WERI-Rb-1 (cell line): ENCODE measurements at regions not wholly inside any gene's neighbourhood (a gene's known extent, or its start where the extent isn't known, plus 50 kb on each side); places are given as distances from the start of the nearest gene placed in this dataset.

ENCODE experiments used
- DNase-seq: peaks from one replicate; pipeline ENCODE4 v3.0.0-alpha.2; 2020
- H3K27ac ChIP-seq: fragments of 250-450 bp; sonication (Bioruptor Pico); 2 replicates; pipeline ENCODE4 v1.5.1; 2020; ENCODE audit warnings: mild to moderate bottlenecking, moderate library complexity
- H3K27me3 ChIP-seq: fragments of 250-450 bp; sonication (Bioruptor Pico); 2 replicates; pipeline ENCODE4 v1.5.1; 2021; ENCODE audit warnings: mild to moderate bottlenecking, low read depth, moderate library complexity; ENCODE audit not compliant: insufficient read depth, severe bottlenecking
- H3K36me3 ChIP-seq: fragments of 250-450 bp; sonication (Bioruptor Pico); 2 replicates; pipeline ENCODE4 v1.5.1; 2020; ENCODE audit warnings: mild to moderate bottlenecking, moderate library complexity
- H3K4me3 ChIP-seq: 2 replicates; pipeline ENCODE4 v1.5.1; 2011; ENCODE audit warnings: low read depth, mild to moderate bottlenecking, control low read depth, low read length
- H3K9me3 ChIP-seq: fragments of 250-450 bp; sonication (Bioruptor Pico); 2 replicates; pipeline ENCODE4 v1.5.1; 2021; ENCODE audit warnings: mild to moderate bottlenecking, moderate library complexity; ENCODE audit not compliant: severe bottlenecking
- TF ChIP-seq, protein P1 (sequence below): IDR thresholded peaks from 2 replicates; pipeline ENCODE4 v1.5.1; 2011; ENCODE audit warnings: low read depth, mild to moderate bottlenecking, control low read depth, inconsistent platforms, low read length

DNA sequence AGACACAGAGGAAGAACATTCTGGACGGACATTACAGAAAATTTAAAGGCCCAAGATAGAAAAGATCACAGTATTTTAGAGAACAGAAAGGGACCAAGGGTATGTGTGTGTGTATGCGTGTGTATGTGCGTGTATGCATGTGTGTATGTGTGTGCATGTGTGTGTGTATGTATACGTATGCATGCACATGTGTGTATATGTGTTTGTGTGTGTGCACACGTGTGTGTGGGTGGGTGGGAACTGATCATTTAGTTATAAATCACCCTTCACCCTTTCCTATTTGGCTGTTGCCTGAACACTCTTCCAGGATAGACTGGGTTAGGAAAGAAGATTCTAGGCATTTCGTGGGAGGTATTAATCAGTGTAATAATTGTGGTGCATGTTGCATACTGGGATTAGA lies 634.4 kb downstream of the DHX35 start:
- Histone ChIP-seq H3K36me3 (no peaks in the 10 kb centered on the region), H3K27me3 (peaks cover 60% of the 10 kb centered on the region), H3K9me3 (no peaks in the 10 kb centered on the region), H3K27ac (no peak overlapping the region), H3K4me3 (no peak overlapping the region)
- no peak for DNase-seq
- TF ChIP-seq, protein P1, sequence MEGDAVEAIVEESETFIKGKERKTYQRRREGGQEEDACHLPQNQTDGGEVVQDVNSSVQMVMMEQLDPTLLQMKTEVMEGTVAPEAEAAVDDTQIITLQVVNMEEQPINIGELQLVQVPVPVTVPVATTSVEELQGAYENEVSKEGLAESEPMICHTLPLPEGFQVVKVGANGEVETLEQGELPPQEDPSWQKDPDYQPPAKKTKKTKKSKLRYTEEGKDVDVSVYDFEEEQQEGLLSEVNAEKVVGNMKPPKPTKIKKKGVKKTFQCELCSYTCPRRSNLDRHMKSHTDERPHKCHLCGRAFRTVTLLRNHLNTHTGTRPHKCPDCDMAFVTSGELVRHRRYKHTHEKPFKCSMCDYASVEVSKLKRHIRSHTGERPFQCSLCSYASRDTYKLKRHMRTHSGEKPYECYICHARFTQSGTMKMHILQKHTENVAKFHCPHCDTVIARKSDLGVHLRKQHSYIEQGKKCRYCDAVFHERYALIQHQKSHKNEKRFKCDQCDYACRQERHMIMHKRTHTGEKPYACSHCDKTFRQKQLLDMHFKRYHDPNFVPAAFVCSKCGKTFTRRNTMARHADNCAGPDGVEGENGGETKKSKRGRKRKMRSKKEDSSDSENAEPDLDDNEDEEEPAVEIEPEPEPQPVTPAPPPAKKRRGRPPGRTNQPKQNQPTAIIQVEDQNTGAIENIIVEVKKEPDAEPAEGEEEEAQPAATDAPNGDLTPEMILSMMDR, result no peak

DNA sequence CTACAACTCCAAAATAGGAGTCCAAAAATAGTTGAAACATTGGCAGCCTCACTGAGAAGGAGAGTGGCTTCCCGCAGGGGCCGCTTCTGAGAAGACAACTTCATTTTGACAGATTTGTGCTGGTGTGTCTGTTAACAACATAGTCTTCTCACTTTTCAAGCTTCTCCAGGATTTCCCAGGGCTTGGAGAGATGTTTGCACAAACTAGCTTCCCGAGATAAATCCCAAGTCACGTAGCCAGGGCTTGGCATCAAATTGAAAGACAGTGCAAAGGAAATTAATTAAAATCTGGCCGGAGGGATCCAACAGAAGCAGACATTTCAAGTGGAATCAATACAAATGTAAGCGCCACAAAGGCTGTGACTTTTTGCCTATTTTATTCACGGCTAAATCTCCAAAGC lies 630.2 kb downstream of the DHX35 start:
- H3K27ac ChIP-seq, result no peak overlapping the region
- no peak overlapping the region for H3K4me3 ChIP-seq
- H3K36me3 ChIP-seq, result no peaks in the 10 kb centered on the region
- DNase-seq, result no peak
- TF ChIP-seq, protein P1, result no peak
- peaks cover 46% of the 10 kb centered on the region for H3K27me3 ChIP-seq
- H3K9me3 ChIP-seq, result no peaks in the 10 kb centered on the region

DNA sequence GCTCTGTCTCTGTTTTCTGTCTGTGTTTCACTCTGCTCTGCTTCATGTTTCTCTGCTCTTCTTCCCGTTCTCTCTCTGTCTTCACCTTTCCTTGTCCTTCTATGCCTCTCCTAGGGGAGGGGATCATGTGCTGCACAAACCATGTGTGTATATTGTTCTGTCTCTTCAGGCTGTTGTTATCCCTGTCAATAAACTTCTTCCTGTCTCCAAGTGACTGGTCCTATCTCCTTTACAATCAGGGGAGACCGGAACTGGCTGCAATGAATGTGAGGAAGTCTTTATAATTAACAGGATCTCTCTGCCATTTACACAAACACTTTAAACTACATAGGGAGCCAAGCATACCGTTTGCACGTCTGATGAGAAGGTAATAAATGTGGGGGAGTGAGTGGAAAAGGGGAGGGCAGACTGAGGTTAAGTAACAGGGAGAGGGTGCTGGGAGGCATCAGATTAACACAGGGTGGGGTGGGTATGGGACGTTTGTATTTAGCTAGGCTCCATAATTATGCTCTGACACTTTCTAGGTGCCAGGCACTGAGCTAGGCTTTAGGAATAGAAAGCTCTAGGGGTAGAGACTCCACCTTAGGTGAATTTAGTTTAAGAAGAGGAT lies 626.1 kb downstream of the DHX35 start:
- Histone ChIP-seq H3K36me3 (no peaks in the 10 kb centered on the region), H3K9me3 (no peaks in the 10 kb centered on the region), H3K27me3 (peaks cover 21% of the 10 kb centered on the region), H3K27ac (no peak overlapping the region), H3K4me3 (no peak overlapping the region)
- TF ChIP-seq, protein P1, result no peak
- DNase-seq, result no peak

DNA sequence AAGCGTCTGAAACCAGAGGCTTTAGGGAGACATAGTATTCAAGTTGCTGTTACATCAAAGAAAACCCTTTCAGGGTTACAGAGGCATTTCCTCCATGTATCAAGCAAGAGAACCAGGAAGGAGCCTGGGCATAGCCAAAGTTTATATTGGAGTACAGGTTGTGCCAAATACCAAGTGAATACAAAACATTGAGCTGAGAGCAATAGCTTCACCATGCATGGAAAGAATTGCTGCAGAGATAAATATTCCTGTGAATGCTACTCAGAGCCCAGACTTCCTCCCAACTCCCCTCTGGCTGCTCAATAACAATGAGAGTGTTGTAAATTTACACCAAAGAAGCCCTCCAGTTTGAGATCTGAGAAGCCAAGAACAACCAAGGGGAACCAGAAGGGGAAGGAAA lies 618.9 kb downstream of the DHX35 start:
- no peaks in the 10 kb centered on the region for H3K36me3 ChIP-seq
- no peak overlapping the region for H3K27ac ChIP-seq
- no peaks in the 10 kb centered on the region for H3K9me3 ChIP-seq
- H3K4me3 ChIP-seq, result no peak overlapping the region
- peaks cover 11% of the 10 kb centered on the region for H3K27me3 ChIP-seq
- TF ChIP-seq, protein P1, result no peak
- no peak for DNase-seq

DNA sequence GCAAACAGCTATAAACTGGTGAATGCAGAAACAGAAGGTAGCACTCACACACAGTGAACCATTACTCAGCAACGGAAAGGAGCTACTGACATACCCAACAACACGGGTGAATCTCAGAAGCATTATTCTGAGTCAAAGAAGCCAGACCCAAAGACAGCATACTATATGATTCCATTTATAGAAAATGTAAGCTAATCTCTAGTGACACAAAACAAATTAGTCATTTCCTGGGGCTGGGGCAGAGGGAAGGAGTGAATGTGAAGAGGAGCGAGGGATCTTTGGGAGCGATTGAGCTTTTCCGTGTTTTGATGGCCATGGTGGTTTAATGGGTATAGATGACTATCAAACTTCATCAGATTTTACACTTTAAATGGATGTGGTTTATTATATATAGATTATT lies 614.6 kb downstream of the DHX35 start:
- Histone ChIP-seq H3K4me3 (no peak overlapping the region), H3K36me3 (no peaks in the 10 kb centered on the region), H3K27ac (no peak overlapping the region), H3K27me3 (peaks cover 36% of the 10 kb centered on the region), H3K9me3 (no peaks in the 10 kb centered on the region)
- DNase-seq, result no peak
- TF ChIP-seq, protein P1, result no peak

DNA sequence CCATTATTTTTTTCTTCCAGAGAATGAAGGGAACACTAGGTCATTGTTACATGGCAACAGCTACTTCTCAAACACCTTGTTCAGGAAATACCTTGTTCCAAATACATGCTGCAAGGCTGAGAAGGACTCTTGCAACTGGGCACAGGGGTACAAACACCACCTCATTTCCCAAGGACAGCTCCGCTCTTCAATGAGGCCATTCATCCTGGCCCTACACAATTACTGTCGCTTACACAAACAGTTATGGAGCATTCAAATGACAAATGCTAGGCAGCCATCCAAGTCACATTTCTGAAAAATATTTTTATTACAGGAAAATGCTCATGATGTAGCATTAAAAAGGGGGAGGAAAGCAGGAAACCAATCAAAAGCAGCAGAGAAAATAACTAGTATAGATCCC lies 611.9 kb downstream of the DHX35 start:
- H3K27me3 ChIP-seq, result peaks cover 43% of the 10 kb centered on the region
- H3K4me3 ChIP-seq, result no peak overlapping the region
- no peak overlapping the region for H3K27ac ChIP-seq
- TF ChIP-seq, protein P1, result no peak
- DNase-seq, result no peak
- no peaks in the 10 kb centered on the region for H3K36me3 ChIP-seq
- no peaks in the 10 kb centered on the region for H3K9me3 ChIP-seq
